ENCODE measurements at regions not wholly inside any gene's neighbourhood (a gene's known extent, or its start where the extent isn't known, plus 50 kb on each side); places are given as distances from the start of the nearest gene placed in this dataset.

- no peaks in the 10 kb centered on the region for H3K36me3 ChIP-seq
- intact Hi-C loops (cut with DNase I), result no loop called here
- DNase-seq, result no peak
- no peak overlapping the region for H3K4me3 ChIP-seq
- TF ChIP-seq CTCF (IDR thresholded peaks at IDR 0.05), result no peak
- H3K27ac ChIP-seq, result no peak overlapping the region
- peak; percentile 45 to 48 for ATAC-seq
- H3K27me3 ChIP-seq (ENCODE audit: low read depth), result no peaks in the 10 kb centered on the region
- no peaks in the 10 kb centered on the region for H3K9me3 ChIP-seq
- no peaks in the 10 kb centered on the region for H3K4me1 ChIP-seq
Measured at GRCh38 chr4:19927381-19927780, 324.3 kb upstream of the SLIT2 start.

DNA sequence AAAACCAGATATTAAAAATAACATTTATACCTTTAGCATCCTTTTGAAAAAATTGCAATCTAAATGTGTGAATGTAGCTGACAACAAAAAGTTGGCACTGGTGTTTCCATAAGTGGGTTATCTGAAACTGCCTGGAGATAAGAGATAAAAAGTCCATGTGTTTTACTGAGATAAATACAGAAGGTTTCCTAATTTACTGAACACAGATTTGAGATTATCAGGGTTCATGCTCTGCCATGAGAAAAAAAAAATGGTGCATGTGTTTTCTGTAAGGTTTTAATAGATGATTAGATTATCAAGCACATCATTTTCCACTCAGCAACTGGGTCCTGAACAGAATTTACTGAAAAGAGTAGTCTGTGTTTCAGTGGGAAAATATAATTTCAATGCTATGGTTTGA lies 326.2 kb upstream of the SLIT2 start:
- intact Hi-C loops (cut with DNase I), result no loop called here
- Histone ChIP-seq H3K27me3 (ENCODE audit: low read depth) (no peaks in the 10 kb centered on the region), H3K4me3 (no peak overlapping the region), H3K4me1 (no peaks in the 10 kb centered on the region), H3K27ac (no peak overlapping the region), H3K9me3 (no peaks in the 10 kb centered on the region), H3K36me3 (no peaks in the 10 kb centered on the region)
- ATAC-seq (no peak), DNase-seq (no peak)
- TF ChIP-seq CTCF (IDR thresholded peaks at IDR 0.05), result no peak

- no peaks in the 10 kb centered on the region for H3K27me3 ChIP-seq (ENCODE audit: low read depth)
- TF ChIP-seq CTCF (IDR thresholded peaks at IDR 0.05), result no peak
- intact Hi-C loops (cut with DNase I), result no loop called here
- no peaks in the 10 kb centered on the region for H3K36me3 ChIP-seq
- no peak overlapping the region for H3K4me3 ChIP-seq
- peaks cover 3% of the 10 kb centered on the region for H3K9me3 ChIP-seq
- no peaks in the 10 kb centered on the region for H3K4me1 ChIP-seq
- ATAC-seq, result no peak
- no peak for DNase-seq
- H3K27ac ChIP-seq, result no peak overlapping the region
Measured at GRCh38 chr4:19924761-19925160, 326.9 kb upstream of the SLIT2 start.

GRCh38 chr4:19915276-19915675 lies 336.4 kb upstream of the SLIT2 start:
- ATAC-seq, result no peak

DNA sequence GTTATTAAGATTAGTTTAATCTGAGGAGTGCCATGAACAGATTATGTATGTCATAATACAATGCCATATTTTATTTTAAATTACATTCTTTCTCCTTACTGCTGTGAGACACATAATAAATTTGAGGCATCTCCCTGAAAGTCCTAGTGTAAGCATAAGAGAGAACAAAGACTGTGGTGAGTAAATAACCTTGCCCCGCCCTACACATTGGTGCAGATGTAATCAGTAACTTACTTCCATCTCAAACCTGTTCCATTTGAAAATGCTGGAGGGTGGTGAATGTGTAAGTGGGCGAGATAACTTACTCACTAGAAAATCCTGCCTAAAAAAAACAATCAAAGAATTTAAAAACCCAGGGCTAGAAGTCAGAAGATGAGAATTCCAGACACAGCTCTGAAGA lies 338.1 kb upstream of the SLIT2 start:
- Histone ChIP-seq H3K27ac (no peak overlapping the region), H3K4me3 (no peak overlapping the region), H3K36me3 (no peaks in the 10 kb centered on the region), H3K4me1 (no peaks in the 10 kb centered on the region), H3K27me3 (ENCODE audit: low read depth) (no peaks in the 10 kb centered on the region), H3K9me3 (no peaks in the 10 kb centered on the region)
- DNase-seq (no peak), ATAC-seq (no peak)
- intact Hi-C loops (cut with DNase I), result no loop called here
- TF ChIP-seq CTCF (IDR thresholded peaks at IDR 0.05), result no peak

More at GRCh38 chr4:19915276-19915675, 336.4 kb upstream of the SLIT2 start:
- intact Hi-C loops (cut with DNase I), result no loop called here
- no peaks in the 10 kb centered on the region for H3K36me3 ChIP-seq
- TF ChIP-seq CTCF (IDR thresholded peaks at IDR 0.05), result no peak
- no peak overlapping the region for H3K27ac ChIP-seq
- H3K27me3 ChIP-seq (ENCODE audit: low read depth), result no peaks in the 10 kb centered on the region
- H3K4me3 ChIP-seq, result no peak overlapping the region
- no peaks in the 10 kb centered on the region for H3K4me1 ChIP-seq
- H3K9me3 ChIP-seq, result peaks cover 2% of the 10 kb centered on the region
- no peak for DNase-seq

Data from lower lobe of right lung (tissue), 2 donors.